HEK293 (cell line): ENCODE measurements at regions not wholly inside any gene's neighbourhood (a gene's known extent, or its start where the extent isn't known, plus 50 kb on each side); places are given as distances from the start of the nearest gene placed in this dataset.

ENCODE experiments used
- RBAK ChIP-seq: fragments of 450-650 bp; formaldehyde crosslinking; IDR thresholded peaks from 2 replicates; pipeline ENCODE4 v1.5.1; 2016; ENCODE audit warnings: missing biosample characterization, missing genetic modification characterization
- ZNF610 ChIP-seq: fragments of 450-650 bp; formaldehyde crosslinking; IDR thresholded peaks from 2 replicates; pipeline ENCODE4 v1.5.1; 2016; ENCODE audit warnings: missing biosample characterization, missing genetic modification characterization, borderline replicate concordance
- ZNF670 ChIP-seq: fragments of 450-650 bp; formaldehyde crosslinking; IDR thresholded peaks from 2 replicates; pipeline ENCODE4 v1.5.1; 2016; ENCODE audit warnings: missing biosample characterization, missing genetic modification characterization, low read depth
- ZNF707 ChIP-seq: fragments of 450-650 bp; formaldehyde crosslinking; IDR thresholded peaks from 2 replicates; pipeline ENCODE4 v1.5.1; 2016; ENCODE audit warnings: missing biosample characterization, missing genetic modification characterization
- TF ChIP-seq, protein P1 (sequence below): fragments of 450-650 bp; formaldehyde crosslinking; IDR thresholded peaks from 2 replicates; pipeline ENCODE4 v1.5.1; 2017; ENCODE audit warnings: missing biosample characterization, missing genetic modification characterization
- TF ChIP-seq, protein P2 (sequence below): IDR thresholded peaks from 2 replicates; pipeline ENCODE4 v1.6.1; 2011; ENCODE audit warnings: mild to moderate bottlenecking, low read depth, low read length, borderline replicate concordance
- TF ChIP-seq, protein P3 (sequence below): fragments of 450-650 bp; formaldehyde crosslinking; IDR thresholded peaks from 2 replicates; pipeline ENCODE4 v1.5.1; 2016; ENCODE audit warnings: missing biosample characterization, missing genetic modification characterization

DNA sequence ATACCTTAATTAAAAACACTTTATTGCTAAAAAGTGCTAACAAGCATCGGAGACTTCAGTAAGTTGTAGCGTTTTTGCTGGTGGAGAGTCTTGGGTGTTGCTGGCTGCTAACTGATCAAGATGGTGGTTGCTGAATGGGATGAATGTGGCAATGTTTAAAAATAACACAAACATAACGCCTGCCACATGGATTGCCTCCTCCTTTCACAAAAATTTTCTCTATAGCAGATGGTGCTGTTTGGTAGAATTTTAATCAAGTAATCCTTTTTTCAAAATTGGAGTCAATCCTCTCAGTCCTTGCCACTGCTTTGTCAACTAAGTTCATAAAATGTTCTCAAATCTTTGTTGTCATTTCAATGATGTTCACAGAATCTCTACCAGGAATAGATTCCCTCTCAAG lies 466.8 kb upstream of the TECRL start:
- TF ChIP-seq, protein P1, sequence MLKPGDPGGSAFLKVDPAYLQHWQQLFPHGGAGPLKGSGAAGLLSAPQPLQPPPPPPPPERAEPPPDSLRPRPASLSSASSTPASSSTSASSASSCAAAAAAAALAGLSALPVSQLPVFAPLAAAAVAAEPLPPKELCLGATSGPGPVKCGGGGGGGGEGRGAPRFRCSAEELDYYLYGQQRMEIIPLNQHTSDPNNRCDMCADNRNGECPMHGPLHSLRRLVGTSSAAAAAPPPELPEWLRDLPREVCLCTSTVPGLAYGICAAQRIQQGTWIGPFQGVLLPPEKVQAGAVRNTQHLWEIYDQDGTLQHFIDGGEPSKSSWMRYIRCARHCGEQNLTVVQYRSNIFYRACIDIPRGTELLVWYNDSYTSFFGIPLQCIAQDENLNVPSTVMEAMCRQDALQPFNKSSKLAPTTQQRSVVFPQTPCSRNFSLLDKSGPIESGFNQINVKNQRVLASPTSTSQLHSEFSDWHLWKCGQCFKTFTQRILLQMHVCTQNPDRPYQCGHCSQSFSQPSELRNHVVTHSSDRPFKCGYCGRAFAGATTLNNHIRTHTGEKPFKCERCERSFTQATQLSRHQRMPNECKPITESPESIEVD (tag by site-specific recombination), result no peak
- TF ChIP-seq, protein P2, sequence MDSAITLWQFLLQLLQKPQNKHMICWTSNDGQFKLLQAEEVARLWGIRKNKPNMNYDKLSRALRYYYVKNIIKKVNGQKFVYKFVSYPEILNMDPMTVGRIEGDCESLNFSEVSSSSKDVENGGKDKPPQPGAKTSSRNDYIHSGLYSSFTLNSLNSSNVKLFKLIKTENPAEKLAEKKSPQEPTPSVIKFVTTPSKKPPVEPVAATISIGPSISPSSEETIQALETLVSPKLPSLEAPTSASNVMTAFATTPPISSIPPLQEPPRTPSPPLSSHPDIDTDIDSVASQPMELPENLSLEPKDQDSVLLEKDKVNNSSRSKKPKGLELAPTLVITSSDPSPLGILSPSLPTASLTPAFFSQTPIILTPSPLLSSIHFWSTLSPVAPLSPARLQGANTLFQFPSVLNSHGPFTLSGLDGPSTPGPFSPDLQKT, result no peak
- TF ChIP-seq, protein P3, sequence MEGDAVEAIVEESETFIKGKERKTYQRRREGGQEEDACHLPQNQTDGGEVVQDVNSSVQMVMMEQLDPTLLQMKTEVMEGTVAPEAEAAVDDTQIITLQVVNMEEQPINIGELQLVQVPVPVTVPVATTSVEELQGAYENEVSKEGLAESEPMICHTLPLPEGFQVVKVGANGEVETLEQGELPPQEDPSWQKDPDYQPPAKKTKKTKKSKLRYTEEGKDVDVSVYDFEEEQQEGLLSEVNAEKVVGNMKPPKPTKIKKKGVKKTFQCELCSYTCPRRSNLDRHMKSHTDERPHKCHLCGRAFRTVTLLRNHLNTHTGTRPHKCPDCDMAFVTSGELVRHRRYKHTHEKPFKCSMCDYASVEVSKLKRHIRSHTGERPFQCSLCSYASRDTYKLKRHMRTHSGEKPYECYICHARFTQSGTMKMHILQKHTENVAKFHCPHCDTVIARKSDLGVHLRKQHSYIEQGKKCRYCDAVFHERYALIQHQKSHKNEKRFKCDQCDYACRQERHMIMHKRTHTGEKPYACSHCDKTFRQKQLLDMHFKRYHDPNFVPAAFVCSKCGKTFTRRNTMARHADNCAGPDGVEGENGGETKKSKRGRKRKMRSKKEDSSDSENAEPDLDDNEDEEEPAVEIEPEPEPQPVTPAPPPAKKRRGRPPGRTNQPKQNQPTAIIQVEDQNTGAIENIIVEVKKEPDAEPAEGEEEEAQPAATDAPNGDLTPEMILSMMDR (tag by site-specific recombination), result no peak
- TF ChIP-seq RBAK (tag by site-specific recombination) (no peak), ZNF707 (no peak), ZNF610 (tag by site-specific recombination) (no peak), ZNF670 (tag by site-specific recombination) (no peak)
